ENCODE measurements at regions not wholly inside any gene's neighbourhood (a gene's known extent, or its start where the extent isn't known, plus 50 kb on each side); places are given as distances from the start of the nearest gene placed in this dataset.

GRCh38 chr11:133724116-133724515 is 121.2 kb downstream of the SPATA19 start:
- Histone ChIP-seq H3K36me3 (ENCODE audit: insufficient read depth, low read length) (no peaks in the 10 kb centered on the region), H3K79me2 (ENCODE audit: insufficient read depth, low read length) (no peaks in the 10 kb centered on the region), H3K4me3 (ENCODE audit: insufficient read depth, low read length) (no peak overlapping the region), H3K27ac (ENCODE audit: low read depth, low read length) (no peak overlapping the region), H4K20me1 (ENCODE audit: insufficient read depth, low read length) (no peaks in the 10 kb centered on the region), H3K9me3 (ENCODE audit: low read depth, low read length) (peaks cover 3% of the 10 kb centered on the region), H2AFZ (ENCODE audit: low read length) (no peak overlapping the region), H3K27me3 (ENCODE audit: insufficient read depth, low read length) (no peaks in the 10 kb centered on the region), H3K4me2 (ENCODE audit: insufficient read depth, low read length) (no peak overlapping the region), H3K4me1 (ENCODE audit: insufficient read depth, low read length) (no peaks in the 10 kb centered on the region)
- no peak for DNase-seq (ENCODE audit: insufficient read length, low spot score, missing footprints)
- TF ChIP-seq, protein P1, sequence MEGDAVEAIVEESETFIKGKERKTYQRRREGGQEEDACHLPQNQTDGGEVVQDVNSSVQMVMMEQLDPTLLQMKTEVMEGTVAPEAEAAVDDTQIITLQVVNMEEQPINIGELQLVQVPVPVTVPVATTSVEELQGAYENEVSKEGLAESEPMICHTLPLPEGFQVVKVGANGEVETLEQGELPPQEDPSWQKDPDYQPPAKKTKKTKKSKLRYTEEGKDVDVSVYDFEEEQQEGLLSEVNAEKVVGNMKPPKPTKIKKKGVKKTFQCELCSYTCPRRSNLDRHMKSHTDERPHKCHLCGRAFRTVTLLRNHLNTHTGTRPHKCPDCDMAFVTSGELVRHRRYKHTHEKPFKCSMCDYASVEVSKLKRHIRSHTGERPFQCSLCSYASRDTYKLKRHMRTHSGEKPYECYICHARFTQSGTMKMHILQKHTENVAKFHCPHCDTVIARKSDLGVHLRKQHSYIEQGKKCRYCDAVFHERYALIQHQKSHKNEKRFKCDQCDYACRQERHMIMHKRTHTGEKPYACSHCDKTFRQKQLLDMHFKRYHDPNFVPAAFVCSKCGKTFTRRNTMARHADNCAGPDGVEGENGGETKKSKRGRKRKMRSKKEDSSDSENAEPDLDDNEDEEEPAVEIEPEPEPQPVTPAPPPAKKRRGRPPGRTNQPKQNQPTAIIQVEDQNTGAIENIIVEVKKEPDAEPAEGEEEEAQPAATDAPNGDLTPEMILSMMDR (IDR thresholded peaks at IDR 0.05; ENCODE audit: extremely low read depth, low read depth, low read length), result no peak

- Histone ChIP-seq H3K9me3 (ENCODE audit: low read depth, low read length) (peaks cover 3% of the 10 kb centered on the region), H3K79me2 (ENCODE audit: insufficient read depth, low read length) (no peaks in the 10 kb centered on the region), H3K36me3 (ENCODE audit: insufficient read depth, low read length) (no peaks in the 10 kb centered on the region), H3K4me2 (ENCODE audit: insufficient read depth, low read length) (no peak overlapping the region), H3K4me1 (ENCODE audit: insufficient read depth, low read length) (no peaks in the 10 kb centered on the region), H3K27me3 (ENCODE audit: insufficient read depth, low read length) (no peaks in the 10 kb centered on the region), H3K4me3 (ENCODE audit: insufficient read depth, low read length) (no peak overlapping the region), H3K27ac (ENCODE audit: low read depth, low read length) (no peak overlapping the region), H4K20me1 (ENCODE audit: insufficient read depth, low read length) (no peaks in the 10 kb centered on the region), H2AFZ (ENCODE audit: low read length) (no peak overlapping the region)
- TF ChIP-seq, protein P1 (IDR thresholded peaks at IDR 0.05; ENCODE audit: extremely low read depth, low read depth, low read length), result no peak
- DNase-seq (ENCODE audit: insufficient read length, low spot score, missing footprints), result no peak
Observed at GRCh38 chr11:133723056-133723455, 122.3 kb downstream of the SPATA19 start.

- H4K20me1 ChIP-seq (ENCODE audit: insufficient read depth, low read length), result no peaks in the 10 kb centered on the region
- TF ChIP-seq, protein P1 (IDR thresholded peaks at IDR 0.05; ENCODE audit: extremely low read depth, low read depth, low read length), result no peak
- peaks cover 3% of the 10 kb centered on the region for H3K9me3 ChIP-seq (ENCODE audit: low read depth, low read length)
- no peak overlapping the region for H2AFZ ChIP-seq (ENCODE audit: low read length)
- H3K4me3 ChIP-seq (ENCODE audit: insufficient read depth, low read length), result no peak overlapping the region
- H3K4me2 ChIP-seq (ENCODE audit: insufficient read depth, low read length), result no peak overlapping the region
- no peak overlapping the region for H3K27ac ChIP-seq (ENCODE audit: low read depth, low read length)
- no peak for DNase-seq (ENCODE audit: insufficient read length, low spot score, missing footprints)
- H3K27me3 ChIP-seq (ENCODE audit: insufficient read depth, low read length), result no peaks in the 10 kb centered on the region
- no peaks in the 10 kb centered on the region for H3K4me1 ChIP-seq (ENCODE audit: insufficient read depth, low read length)
- no peaks in the 10 kb centered on the region for H3K79me2 ChIP-seq (ENCODE audit: insufficient read depth, low read length)
- no peaks in the 10 kb centered on the region for H3K36me3 ChIP-seq (ENCODE audit: insufficient read depth, low read length)
Observed at GRCh38 chr11:133720951-133721350, 124.4 kb downstream of the SPATA19 start.

- no peak overlapping the region for H3K4me2 ChIP-seq (ENCODE audit: insufficient read depth, low read length)
- TF ChIP-seq, protein P1 (IDR thresholded peaks at IDR 0.05; ENCODE audit: extremely low read depth, low read depth, low read length), result no peak
- no peak for DNase-seq (ENCODE audit: insufficient read length, low spot score, missing footprints)
- no peaks in the 10 kb centered on the region for H4K20me1 ChIP-seq (ENCODE audit: insufficient read depth, low read length)
- no peaks in the 10 kb centered on the region for H3K27me3 ChIP-seq (ENCODE audit: insufficient read depth, low read length)
- H3K27ac ChIP-seq (ENCODE audit: low read depth, low read length), result no peak overlapping the region
- H2AFZ ChIP-seq (ENCODE audit: low read length), result no peak overlapping the region
- H3K36me3 ChIP-seq (ENCODE audit: insufficient read depth, low read length), result no peaks in the 10 kb centered on the region
- H3K79me2 ChIP-seq (ENCODE audit: insufficient read depth, low read length), result no peaks in the 10 kb centered on the region
- peaks cover 3% of the 10 kb centered on the region for H3K9me3 ChIP-seq (ENCODE audit: low read depth, low read length)
- no peak overlapping the region for H3K4me3 ChIP-seq (ENCODE audit: insufficient read depth, low read length)
- H3K4me1 ChIP-seq (ENCODE audit: insufficient read depth, low read length), result no peaks in the 10 kb centered on the region
Observed at GRCh38 chr11:133719532-133720235, 125.6 kb downstream of the SPATA19 start.
